SK-N-SH treated with all-trans-retinoic acid at 6 μM for 48 hours (cell line): ENCODE measurements at regions not wholly inside any gene's neighbourhood (a gene's known extent, or its start where the extent isn't known, plus 50 kb on each side); places are given as distances from the start of the nearest gene placed in this dataset.

Source experiments
- ATAC-seq: fragments of 200-7000 bp; cut with Tn5 transposase; 3 replicates; pipeline ENCODE4 v1.9.1; 2020; ENCODE audit warnings: mild to moderate bottlenecking, moderate library complexity
- ARNTL ChIP-seq: fragments of 450-650 bp; formaldehyde crosslinking; IDR thresholded peaks from 2 replicates; pipeline ENCODE4 v1.5.0; 2020; ENCODE audit warnings: low read depth, mild to moderate bottlenecking, moderate library complexity, borderline replicate concordance
- BACH2 ChIP-seq: fragments of 250-450 bp; sonication (Bioruptor Pico); IDR thresholded peaks from 2 replicates; pipeline ENCODE4 v1.9.0; 2021; ENCODE audit warnings: mild to moderate bottlenecking, borderline replicate concordance
- CSDC2 ChIP-seq: fragments of 250-450 bp; sonication (Bioruptor Pico); IDR thresholded peaks from 2 replicates; pipeline ENCODE4 v1.5.0; 2020; ENCODE audit warnings: mild to moderate bottlenecking, moderate library complexity
- ESRRG ChIP-seq: fragments of 250-450 bp; sonication (Bioruptor Pico); IDR thresholded peaks from 2 replicates; pipeline ENCODE4 v1.6.1; 2021; ENCODE audit warnings: mild to moderate bottlenecking
- GLIS3 ChIP-seq: fragments of 250-450 bp; sonication (Bioruptor Pico); IDR thresholded peaks from 2 replicates; pipeline ENCODE4 v1.5.0; 2020; ENCODE audit warnings: mild to moderate bottlenecking, moderate library complexity
- ISL1 ChIP-seq: fragments of 250-450 bp; sonication (Bioruptor Pico); IDR thresholded peaks from 2 replicates; pipeline ENCODE4 v2.1.2; 2022; ENCODE audit warnings: mild to moderate bottlenecking, moderate library complexity
- OSR1 ChIP-seq: fragments of 250-450 bp; sonication (Bioruptor Pico); IDR thresholded peaks from 2 replicates; pipeline ENCODE4 v1.8.0; 2022; ENCODE audit warnings: moderate library complexity, mild to moderate bottlenecking, inconsistent platforms
- PPARA ChIP-seq: fragments of 250-450 bp; sonication (Bioruptor Pico); IDR thresholded peaks from 2 replicates; pipeline ENCODE4 v1.5.0; 2020; ENCODE audit warnings: mild to moderate bottlenecking, borderline replicate concordance
- RARB ChIP-seq: fragments of 250-450 bp; sonication (Bioruptor Pico); IDR thresholded peaks from 2 replicates; pipeline ENCODE4 v1.8.0; 2021; ENCODE audit warnings: mild to moderate bottlenecking, moderate library complexity
- SNAI2 ChIP-seq: fragments of 250-450 bp; sonication (Bioruptor Pico); IDR thresholded peaks from 2 replicates; pipeline ENCODE4 v1.5.0; 2020; ENCODE audit warnings: mild to moderate bottlenecking, moderate library complexity
- TCF4 ChIP-seq: fragments of 250-450 bp; sonication (Bioruptor Pico); IDR thresholded peaks from 2 replicates; pipeline ENCODE4 v1.8.0; 2021; ENCODE audit warnings: mild to moderate bottlenecking, moderate library complexity, borderline replicate concordance
- TOX ChIP-seq: fragments of 250-450 bp; sonication (Bioruptor Pico); IDR thresholded peaks from 2 replicates; pipeline ENCODE4 v1.8.0; 2021; ENCODE audit warnings: mild to moderate bottlenecking, moderate library complexity, borderline replicate concordance
- ZC3H10 ChIP-seq: fragments of 250-450 bp; sonication (Bioruptor Pico); IDR thresholded peaks from 2 replicates; pipeline ENCODE4 v1.5.1; 2021; ENCODE audit warnings: mild to moderate bottlenecking, moderate library complexity
- ZFP3 ChIP-seq: fragments of 250-450 bp; sonication (Bioruptor Pico); IDR thresholded peaks from 2 replicates; pipeline ENCODE4 v1.5.0; 2020; ENCODE audit warnings: mild to moderate bottlenecking, moderate library complexity
- ZFP30 ChIP-seq: fragments of 450-650 bp; formaldehyde crosslinking; IDR thresholded peaks from 2 replicates; pipeline ENCODE4 v1.5.0; 2022; ENCODE audit warnings: mild to moderate bottlenecking, moderate library complexity
- ZNF565 ChIP-seq: fragments of 450-650 bp; formaldehyde crosslinking; conservative IDR thresholded peaks from 2 replicates; pipeline ENCODE4 v1.5.0; 2020; ENCODE audit warnings: low read depth, mild to moderate bottlenecking, moderate library complexity
- ZNF70 ChIP-seq: fragments of 450-650 bp; formaldehyde crosslinking; IDR thresholded peaks from 2 replicates; pipeline ENCODE4 v1.5.0; 2020; ENCODE audit warnings: mild to moderate bottlenecking, moderate library complexity
- ZNF8 ChIP-seq: fragments of 450-650 bp; formaldehyde crosslinking; IDR thresholded peaks from 2 replicates; pipeline ENCODE4 v1.5.0; 2020; ENCODE audit warnings: mild to moderate bottlenecking, moderate library complexity
- TF ChIP-seq, protein P1 (sequence below): fragments of 250-450 bp; sonication (Bioruptor Pico); IDR thresholded peaks from 2 replicates; pipeline ENCODE4 v1.8.0; 2021; ENCODE audit warnings: low read depth, mild to moderate bottlenecking, moderate library complexity, borderline replicate concordance
- TF ChIP-seq, protein P2 (sequence below): fragments of 250-450 bp; sonication (Bioruptor Pico); IDR thresholded peaks from 2 replicates; pipeline ENCODE4 v1.8.0; 2020; ENCODE audit warnings: mild to moderate bottlenecking, moderate library complexity, borderline replicate concordance
- TF ChIP-seq, protein P3 (sequence below): fragments of 250-450 bp; sonication (Bioruptor Pico); IDR thresholded peaks from 2 replicates; pipeline ENCODE4 v1.5.1; 2021; ENCODE audit warnings: mild to moderate bottlenecking, moderate library complexity
- TF ChIP-seq, protein P4 (sequence below): fragments of 250-450 bp; sonication (Bioruptor Pico); IDR thresholded peaks from 2 replicates; pipeline ENCODE4 v1.5.0; 2020; ENCODE audit warnings: mild to moderate bottlenecking, moderate library complexity

GRCh38 chr9:108133101-108133500 is 643.5 kb upstream of the KLF4 start:
- ATAC-seq = no peak
- TF ChIP-seq TOX (CRISPR knock-in tag) (no peak), ZFP3 (no peak), GLIS3 (no peak), ZNF565 (no peak), ARNTL (CRISPR knock-in tag) (no peak), ESRRG (CRISPR knock-in tag) (no peak), PPARA (CRISPR knock-in tag) (no peak), ZFP30 (CRISPR knock-in tag) (no peak), ZNF8 (CRISPR knock-in tag) (no peak), ISL1 (no peak), RARB (no peak)

DNA sequence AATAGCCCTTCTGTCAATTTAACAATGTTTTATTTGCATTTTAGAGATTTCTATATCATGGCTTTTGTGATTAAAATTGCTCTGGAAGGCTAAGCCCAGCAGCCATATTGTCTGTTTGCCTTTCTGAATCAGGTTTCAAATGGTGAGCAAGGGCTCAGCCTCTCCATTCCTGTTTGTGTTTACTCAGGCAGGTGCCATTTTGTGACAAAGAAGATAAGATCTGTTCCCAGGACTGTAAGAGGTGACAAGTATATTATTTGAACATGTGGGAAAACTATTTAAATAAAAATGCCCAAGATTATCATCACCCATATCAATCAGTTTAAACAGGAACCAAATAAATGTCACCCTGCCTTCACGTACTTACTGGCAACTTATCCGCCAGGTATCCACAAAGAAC is 641.3 kb upstream of the KLF4 start:
- TF ChIP-seq TOX (CRISPR knock-in tag) (no peak), ARNTL (CRISPR knock-in tag) (no peak), ISL1 (no peak), ZNF70 (CRISPR knock-in tag) (no peak), ZNF8 (CRISPR knock-in tag) (no peak), BACH2 (no peak), RARB (no peak)
- TF ChIP-seq, protein P1, sequence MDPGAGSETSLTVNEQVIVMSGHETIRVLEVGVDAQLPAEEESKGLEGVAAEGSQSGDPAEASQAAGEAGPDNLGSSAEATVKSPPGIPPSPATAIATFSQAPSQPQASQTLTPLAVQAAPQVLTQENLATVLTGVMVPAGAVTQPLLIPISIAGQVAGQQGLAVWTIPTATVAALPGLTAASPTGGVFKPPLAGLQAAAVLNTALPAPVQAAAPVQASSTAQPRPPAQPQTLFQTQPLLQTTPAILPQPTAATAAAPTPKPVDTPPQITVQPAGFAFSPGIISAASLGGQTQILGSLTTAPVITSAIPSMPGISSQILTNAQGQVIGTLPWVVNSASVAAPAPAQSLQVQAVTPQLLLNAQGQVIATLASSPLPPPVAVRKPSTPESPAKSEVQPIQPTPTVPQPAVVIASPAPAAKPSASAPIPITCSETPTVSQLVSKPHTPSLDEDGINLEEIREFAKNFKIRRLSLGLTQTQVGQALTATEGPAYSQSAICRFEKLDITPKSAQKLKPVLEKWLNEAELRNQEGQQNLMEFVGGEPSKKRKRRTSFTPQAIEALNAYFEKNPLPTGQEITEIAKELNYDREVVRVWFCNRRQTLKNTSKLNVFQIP = no peak
- TF ChIP-seq, protein P2, sequence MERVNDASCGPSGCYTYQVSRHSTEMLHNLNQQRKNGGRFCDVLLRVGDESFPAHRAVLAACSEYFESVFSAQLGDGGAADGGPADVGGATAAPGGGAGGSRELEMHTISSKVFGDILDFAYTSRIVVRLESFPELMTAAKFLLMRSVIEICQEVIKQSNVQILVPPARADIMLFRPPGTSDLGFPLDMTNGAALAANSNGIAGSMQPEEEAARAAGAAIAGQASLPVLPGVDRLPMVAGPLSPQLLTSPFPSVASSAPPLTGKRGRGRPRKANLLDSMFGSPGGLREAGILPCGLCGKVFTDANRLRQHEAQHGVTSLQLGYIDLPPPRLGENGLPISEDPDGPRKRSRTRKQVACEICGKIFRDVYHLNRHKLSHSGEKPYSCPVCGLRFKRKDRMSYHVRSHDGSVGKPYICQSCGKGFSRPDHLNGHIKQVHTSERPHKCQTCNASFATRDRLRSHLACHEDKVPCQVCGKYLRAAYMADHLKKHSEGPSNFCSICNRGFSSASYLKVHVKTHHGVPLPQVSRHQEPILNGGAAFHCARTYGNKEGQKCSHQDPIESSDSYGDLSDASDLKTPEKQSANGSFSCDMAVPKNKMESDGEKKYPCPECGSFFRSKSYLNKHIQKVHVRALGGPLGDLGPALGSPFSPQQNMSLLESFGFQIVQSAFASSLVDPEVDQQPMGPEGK (CRISPR knock-in tag) = no peak
- TF ChIP-seq, all 23 proteins: peak for 0
- no peak for ATAC-seq

DNA sequence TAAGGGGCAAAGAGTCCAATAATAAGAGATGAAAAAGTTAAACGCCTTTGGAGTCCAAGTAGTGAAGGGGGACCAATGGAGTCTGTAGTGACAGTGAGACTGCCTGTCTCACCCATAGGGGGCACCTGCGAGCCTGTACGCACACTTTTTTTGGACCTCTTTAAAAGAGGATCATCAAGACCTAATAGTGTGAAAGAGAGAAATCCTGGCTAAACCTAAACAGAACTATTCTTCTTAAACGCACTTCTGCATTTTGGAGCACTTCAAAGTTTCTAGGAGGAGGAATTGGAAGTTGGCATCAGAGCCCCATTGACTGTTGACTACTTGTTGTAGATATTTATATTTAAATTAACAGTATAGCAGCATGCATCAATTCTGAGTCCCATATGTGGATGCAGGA is 636.1 kb upstream of the KLF4 start:
- ATAC-seq = no peak
- TF ChIP-seq SNAI2 (CRISPR knock-in tag) = no peak
- TF ChIP-seq TOX (CRISPR knock-in tag) = no peak
- TF ChIP-seq CSDC2 (CRISPR knock-in tag) = no peak
- no peak for TF ChIP-seq ZNF565
- no peak for TF ChIP-seq ZC3H10
- TF ChIP-seq TCF4 (CRISPR knock-in tag) = no peak
- TF ChIP-seq ESRRG (CRISPR knock-in tag) = no peak
- TF ChIP-seq, protein P3, sequence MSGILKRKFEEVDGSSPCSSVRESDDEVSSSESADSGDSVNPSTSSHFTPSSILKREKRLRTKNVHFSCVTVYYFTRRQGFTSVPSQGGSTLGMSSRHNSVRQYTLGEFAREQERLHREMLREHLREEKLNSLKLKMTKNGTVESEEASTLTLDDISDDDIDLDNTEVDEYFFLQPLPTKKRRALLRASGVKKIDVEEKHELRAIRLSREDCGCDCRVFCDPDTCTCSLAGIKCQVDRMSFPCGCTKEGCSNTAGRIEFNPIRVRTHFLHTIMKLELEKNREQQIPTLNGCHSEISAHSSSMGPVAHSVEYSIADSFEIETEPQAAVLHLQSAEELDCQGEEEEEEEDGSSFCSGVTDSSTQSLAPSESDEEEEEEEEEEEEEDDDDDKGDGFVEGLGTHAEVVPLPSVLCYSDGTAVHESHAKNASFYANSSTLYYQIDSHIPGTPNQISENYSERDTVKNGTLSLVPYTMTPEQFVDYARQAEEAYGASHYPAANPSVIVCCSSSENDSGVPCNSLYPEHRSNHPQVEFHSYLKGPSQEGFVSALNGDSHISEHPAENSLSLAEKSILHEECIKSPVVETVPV (CRISPR knock-in tag) = no peak
- TF ChIP-seq ZFP30 (CRISPR knock-in tag) = no peak
- TF ChIP-seq PPARA (CRISPR knock-in tag) = no peak

- ATAC-seq = no peak
- no peak for TF ChIP-seq CSDC2 (CRISPR knock-in tag)
- no peak for TF ChIP-seq ZFP30 (CRISPR knock-in tag)
- no peak for TF ChIP-seq ZNF8 (CRISPR knock-in tag)
- no peak for TF ChIP-seq ESRRG (CRISPR knock-in tag)
- TF ChIP-seq SNAI2 (CRISPR knock-in tag) = no peak
- no peak for TF ChIP-seq RARB
- TF ChIP-seq TOX (CRISPR knock-in tag) = no peak
- TF ChIP-seq OSR1 = no peak
- TF ChIP-seq BACH2 = no peak
- TF ChIP-seq, protein P2 (CRISPR knock-in tag) = no peak
- no peak for TF ChIP-seq ZNF70 (CRISPR knock-in tag)
- TF ChIP-seq GLIS3 = no peak
- TF ChIP-seq, protein P4, sequence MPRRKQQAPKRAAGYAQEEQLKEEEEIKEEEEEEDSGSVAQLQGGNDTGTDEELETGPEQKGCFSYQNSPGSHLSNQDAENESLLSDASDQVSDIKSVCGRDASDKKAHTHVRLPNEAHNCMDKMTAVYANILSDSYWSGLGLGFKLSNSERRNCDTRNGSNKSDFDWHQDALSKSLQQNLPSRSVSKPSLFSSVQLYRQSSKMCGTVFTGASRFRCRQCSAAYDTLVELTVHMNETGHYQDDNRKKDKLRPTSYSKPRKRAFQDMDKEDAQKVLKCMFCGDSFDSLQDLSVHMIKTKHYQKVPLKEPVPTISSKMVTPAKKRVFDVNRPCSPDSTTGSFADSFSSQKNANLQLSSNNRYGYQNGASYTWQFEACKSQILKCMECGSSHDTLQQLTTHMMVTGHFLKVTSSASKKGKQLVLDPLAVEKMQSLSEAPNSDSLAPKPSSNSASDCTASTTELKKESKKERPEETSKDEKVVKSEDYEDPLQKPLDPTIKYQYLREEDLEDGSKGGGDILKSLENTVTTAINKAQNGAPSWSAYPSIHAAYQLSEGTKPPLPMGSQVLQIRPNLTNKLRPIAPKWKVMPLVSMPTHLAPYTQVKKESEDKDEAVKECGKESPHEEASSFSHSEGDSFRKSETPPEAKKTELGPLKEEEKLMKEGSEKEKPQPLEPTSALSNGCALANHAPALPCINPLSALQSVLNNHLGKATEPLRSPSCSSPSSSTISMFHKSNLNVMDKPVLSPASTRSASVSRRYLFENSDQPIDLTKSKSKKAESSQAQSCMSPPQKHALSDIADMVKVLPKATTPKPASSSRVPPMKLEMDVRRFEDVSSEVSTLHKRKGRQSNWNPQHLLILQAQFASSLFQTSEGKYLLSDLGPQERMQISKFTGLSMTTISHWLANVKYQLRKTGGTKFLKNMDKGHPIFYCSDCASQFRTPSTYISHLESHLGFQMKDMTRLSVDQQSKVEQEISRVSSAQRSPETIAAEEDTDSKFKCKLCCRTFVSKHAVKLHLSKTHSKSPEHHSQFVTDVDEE (CRISPR knock-in tag) = no peak
- TF ChIP-seq TCF4 (CRISPR knock-in tag) = no peak
These were observed 630.1 kb upstream of the KLF4 start for GRCh38 chr9:108119530-108120113.
